ENCODE measurements at regions not wholly inside any gene's neighbourhood (a gene's known extent, or its start where the extent isn't known, plus 50 kb on each side); places are given as distances from the start of the nearest gene placed in this dataset.

DNA sequence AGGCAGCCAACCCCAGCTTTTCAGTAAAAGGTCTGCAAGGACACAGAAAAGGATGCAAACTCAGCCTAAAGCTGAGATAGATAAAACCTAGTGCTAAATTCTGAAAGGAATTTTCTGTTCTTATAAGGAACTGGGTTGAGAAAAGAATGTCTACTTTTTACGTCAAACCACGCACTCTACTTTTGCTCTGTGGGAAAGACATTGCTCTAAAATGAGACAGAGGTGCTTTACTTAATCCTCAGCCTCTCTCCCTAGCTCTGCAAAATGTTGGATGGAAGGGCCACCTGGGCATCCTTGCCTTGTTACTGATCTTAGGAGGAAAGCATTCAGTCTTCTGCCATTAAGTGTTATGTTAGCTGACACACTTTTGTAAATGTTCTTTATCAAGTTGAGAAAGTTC, 72.1 kb upstream of the LINC00305 start:
- TF ChIP-seq, protein P1, sequence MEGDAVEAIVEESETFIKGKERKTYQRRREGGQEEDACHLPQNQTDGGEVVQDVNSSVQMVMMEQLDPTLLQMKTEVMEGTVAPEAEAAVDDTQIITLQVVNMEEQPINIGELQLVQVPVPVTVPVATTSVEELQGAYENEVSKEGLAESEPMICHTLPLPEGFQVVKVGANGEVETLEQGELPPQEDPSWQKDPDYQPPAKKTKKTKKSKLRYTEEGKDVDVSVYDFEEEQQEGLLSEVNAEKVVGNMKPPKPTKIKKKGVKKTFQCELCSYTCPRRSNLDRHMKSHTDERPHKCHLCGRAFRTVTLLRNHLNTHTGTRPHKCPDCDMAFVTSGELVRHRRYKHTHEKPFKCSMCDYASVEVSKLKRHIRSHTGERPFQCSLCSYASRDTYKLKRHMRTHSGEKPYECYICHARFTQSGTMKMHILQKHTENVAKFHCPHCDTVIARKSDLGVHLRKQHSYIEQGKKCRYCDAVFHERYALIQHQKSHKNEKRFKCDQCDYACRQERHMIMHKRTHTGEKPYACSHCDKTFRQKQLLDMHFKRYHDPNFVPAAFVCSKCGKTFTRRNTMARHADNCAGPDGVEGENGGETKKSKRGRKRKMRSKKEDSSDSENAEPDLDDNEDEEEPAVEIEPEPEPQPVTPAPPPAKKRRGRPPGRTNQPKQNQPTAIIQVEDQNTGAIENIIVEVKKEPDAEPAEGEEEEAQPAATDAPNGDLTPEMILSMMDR (IDR thresholded peaks at IDR 0.05; ENCODE audit: insufficient read depth, low read length), result no peak
- TF ChIP-seq POLR2AphosphoS5 (IDR thresholded peaks at IDR 0.05; ENCODE audit: low read depth), result no peak
- no peak for TF ChIP-seq GABPA (IDR thresholded peaks at IDR 0.05; ENCODE audit: low read depth)
- TF ChIP-seq, protein P2, sequence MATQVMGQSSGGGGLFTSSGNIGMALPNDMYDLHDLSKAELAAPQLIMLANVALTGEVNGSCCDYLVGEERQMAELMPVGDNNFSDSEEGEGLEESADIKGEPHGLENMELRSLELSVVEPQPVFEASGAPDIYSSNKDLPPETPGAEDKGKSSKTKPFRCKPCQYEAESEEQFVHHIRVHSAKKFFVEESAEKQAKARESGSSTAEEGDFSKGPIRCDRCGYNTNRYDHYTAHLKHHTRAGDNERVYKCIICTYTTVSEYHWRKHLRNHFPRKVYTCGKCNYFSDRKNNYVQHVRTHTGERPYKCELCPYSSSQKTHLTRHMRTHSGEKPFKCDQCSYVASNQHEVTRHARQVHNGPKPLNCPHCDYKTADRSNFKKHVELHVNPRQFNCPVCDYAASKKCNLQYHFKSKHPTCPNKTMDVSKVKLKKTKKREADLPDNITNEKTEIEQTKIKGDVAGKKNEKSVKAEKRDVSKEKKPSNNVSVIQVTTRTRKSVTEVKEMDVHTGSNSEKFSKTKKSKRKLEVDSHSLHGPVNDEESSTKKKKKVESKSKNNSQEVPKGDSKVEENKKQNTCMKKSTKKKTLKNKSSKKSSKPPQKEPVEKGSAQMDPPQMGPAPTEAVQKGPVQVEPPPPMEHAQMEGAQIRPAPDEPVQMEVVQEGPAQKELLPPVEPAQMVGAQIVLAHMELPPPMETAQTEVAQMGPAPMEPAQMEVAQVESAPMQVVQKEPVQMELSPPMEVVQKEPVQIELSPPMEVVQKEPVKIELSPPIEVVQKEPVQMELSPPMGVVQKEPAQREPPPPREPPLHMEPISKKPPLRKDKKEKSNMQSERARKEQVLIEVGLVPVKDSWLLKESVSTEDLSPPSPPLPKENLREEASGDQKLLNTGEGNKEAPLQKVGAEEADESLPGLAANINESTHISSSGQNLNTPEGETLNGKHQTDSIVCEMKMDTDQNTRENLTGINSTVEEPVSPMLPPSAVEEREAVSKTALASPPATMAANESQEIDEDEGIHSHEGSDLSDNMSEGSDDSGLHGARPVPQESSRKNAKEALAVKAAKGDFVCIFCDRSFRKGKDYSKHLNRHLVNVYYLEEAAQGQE (IDR thresholded peaks at IDR 0.05; ENCODE audit: insufficient replicate concordance, low read depth), result no peak
- TF ChIP-seq SPI1 (IDR thresholded peaks at IDR 0.05; ENCODE audit: borderline replicate concordance, low read depth), result no peak
